Hepatocyte (in vitro differentiated cells): ENCODE measurements at regions not wholly inside any gene's neighbourhood (a gene's known extent, or its start where the extent isn't known, plus 50 kb on each side); places are given as distances from the start of the nearest gene placed in this dataset.
A peak's percentile ranks its signal among the peaks of the same experiment; 100 is the strongest.

Experiments
- DNase-seq: peaks from one replicate; pipeline ENCODE4 v3.0.0-alpha.2; 2016; ENCODE audit warnings: low spot score
- H2AFZ ChIP-seq: fragments of 200-600 bp; sonication (generic); 2 replicates; pipeline ENCODE4 v1.6.0; 2016; ENCODE audit warnings: antibody characterized with exemption, mild to moderate bottlenecking
- H3K27ac ChIP-seq: fragments of 200-600 bp; sonication (generic); 2 replicates; pipeline ENCODE4 v1.5.1; 2016; ENCODE audit warnings: mild to moderate bottlenecking
- H3K27me3 ChIP-seq: fragments of 200-600 bp; sonication (generic); 2 replicates; pipeline ENCODE4 v1.6.1; 2016
- H3K36me3 ChIP-seq: fragments of 200-600 bp; sonication (generic); replicated peaks from 2 replicates; pipeline ENCODE4 v1.5.1; 2016; ENCODE audit warnings: low read depth; ENCODE audit not compliant: insufficient read depth
- H3K4me1 ChIP-seq: fragments of 200-600 bp; sonication (generic); 2 replicates; pipeline ENCODE4 v1.5.1; 2016; ENCODE audit warnings: mild to moderate bottlenecking, moderate library complexity; ENCODE audit not compliant: insufficient read depth
- H3K4me2 ChIP-seq: fragments of 200-600 bp; sonication (generic); 2 replicates; pipeline ENCODE4 v1.6.0; 2016
- H3K4me3 ChIP-seq: fragments of 200-600 bp; sonication (generic); 2 replicates; pipeline ENCODE4 v1.5.1; 2016; ENCODE audit warnings: mild to moderate bottlenecking
- H3K79me2 ChIP-seq: fragments of 200-600 bp; sonication (generic); 2 replicates; pipeline ENCODE4 v1.6.0; 2017; ENCODE audit warnings: mild to moderate bottlenecking
- H3K9me2 ChIP-seq: fragments of 200-600 bp; sonication (generic); replicated peaks from 2 replicates; pipeline ENCODE4 v1.6.0; 2017; ENCODE audit warnings: mild to moderate bottlenecking; ENCODE audit not compliant: insufficient read depth
- H3K9me3 ChIP-seq: fragments of 200-600 bp; sonication (generic); 2 replicates; pipeline ENCODE4 v1.5.1; 2016; ENCODE audit warnings: low read depth, mild to moderate bottlenecking
- H4K20me1 ChIP-seq: fragments of 200-600 bp; sonication (generic); 2 replicates; pipeline ENCODE4 v1.6.0; 2016; ENCODE audit warnings: mild to moderate bottlenecking; ENCODE audit not compliant: insufficient read depth, poor library complexity, severe bottlenecking
- EZH2 ChIP-seq: fragments of 200-600 bp; sonication (generic); IDR thresholded peaks from 2 replicates; pipeline ENCODE4 v1.6.1; 2016; ENCODE audit warnings: antibody characterized with exemption, mild to moderate bottlenecking, borderline replicate concordance
- EZH2phosphoT487 ChIP-seq: fragments of 200-600 bp; sonication (generic); IDR thresholded peaks from one replicate; pipeline ENCODE4 v1.6.1; 2018; ENCODE audit warnings: antibody characterized with exemption, mild to moderate bottlenecking, low read depth, moderate library complexity; ENCODE audit not compliant: unreplicated experiment, severe bottlenecking
- WGBS: methylation state at CpG from one replicate; pipeline ENCODE4 v1.1.6; 2016; ENCODE audit warnings: low lambda C conversion rate; ENCODE audit errors: missing lambda C conversion rate; 5-methylcytosine and 5-hydroxymethylcytosine counted together
- TF ChIP-seq, protein P1 (sequence below): fragments of 200-600 bp; sonication (generic); IDR thresholded peaks from 2 replicates; pipeline ENCODE4 v1.5.1; 2016; ENCODE audit warnings: antibody characterized with exemption, mild to moderate bottlenecking; ENCODE audit not compliant: poor library complexity

DNA sequence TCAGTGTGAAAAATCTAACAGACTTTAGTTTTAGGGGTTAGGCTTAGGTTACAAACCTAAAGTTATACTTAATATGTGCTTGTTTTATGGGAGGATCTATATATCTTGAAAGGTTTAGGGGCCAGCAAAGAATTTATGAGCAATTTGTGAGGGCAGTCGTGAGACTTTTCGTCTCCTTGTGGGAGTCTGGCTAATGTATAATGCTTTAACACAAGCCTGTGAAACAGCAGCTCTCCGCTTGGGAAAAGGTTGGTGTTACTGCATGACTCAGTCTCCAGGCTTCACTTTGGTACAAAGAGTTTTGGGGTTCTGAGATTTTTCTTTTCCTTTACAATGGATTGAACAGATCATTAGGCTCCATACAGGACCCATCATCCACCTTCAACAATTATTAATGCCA, 79.0 kb upstream of the MFGE8 start:
- no peak overlapping the region for H3K4me2 ChIP-seq

DNA sequence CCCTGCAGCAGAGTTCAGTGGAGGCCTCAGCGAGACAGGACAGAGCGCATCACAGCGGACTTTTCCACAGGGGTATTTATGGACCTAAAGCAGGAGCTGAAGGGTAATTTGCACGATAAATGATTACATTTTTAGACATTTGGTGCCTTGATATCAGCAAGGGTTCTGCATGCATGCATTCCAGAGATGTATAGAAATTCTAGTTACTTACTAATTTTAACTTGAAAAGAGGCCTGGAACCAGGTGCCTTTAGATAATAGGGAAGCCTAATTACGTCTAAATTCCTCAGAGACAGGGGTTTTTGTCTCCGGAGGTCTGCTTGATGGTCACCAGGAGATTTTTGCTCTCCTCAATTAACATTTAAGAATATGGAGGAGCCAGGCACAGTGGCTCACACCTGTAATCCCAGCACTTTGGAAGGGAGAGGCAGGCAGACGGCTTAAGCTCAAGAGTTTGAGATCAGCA, 79.8 kb upstream of the MFGE8 start:
- Histone ChIP-seq H3K36me3 (no peaks in the 10 kb centered on the region), H3K9me2 (no peaks in the 10 kb centered on the region), H3K79me2 (no peaks in the 10 kb centered on the region), H3K27me3 (no peaks in the 10 kb centered on the region), H3K4me3 (no peak overlapping the region), H2AFZ (no peak overlapping the region), H4K20me1 (no peaks in the 10 kb centered on the region), H3K9me3 (no peaks in the 10 kb centered on the region), H3K27ac (no peak overlapping the region), H3K4me2 (no peak overlapping the region), H3K4me1 (peaks cover 24% of the 10 kb centered on the region)
- 70% methylated on average over 7 of the region's 7 CpGs for WGBS
- no peak for DNase-seq
- TF ChIP-seq EZH2 (no peak), EZH2phosphoT487 (no peak)
- TF ChIP-seq, protein P1, sequence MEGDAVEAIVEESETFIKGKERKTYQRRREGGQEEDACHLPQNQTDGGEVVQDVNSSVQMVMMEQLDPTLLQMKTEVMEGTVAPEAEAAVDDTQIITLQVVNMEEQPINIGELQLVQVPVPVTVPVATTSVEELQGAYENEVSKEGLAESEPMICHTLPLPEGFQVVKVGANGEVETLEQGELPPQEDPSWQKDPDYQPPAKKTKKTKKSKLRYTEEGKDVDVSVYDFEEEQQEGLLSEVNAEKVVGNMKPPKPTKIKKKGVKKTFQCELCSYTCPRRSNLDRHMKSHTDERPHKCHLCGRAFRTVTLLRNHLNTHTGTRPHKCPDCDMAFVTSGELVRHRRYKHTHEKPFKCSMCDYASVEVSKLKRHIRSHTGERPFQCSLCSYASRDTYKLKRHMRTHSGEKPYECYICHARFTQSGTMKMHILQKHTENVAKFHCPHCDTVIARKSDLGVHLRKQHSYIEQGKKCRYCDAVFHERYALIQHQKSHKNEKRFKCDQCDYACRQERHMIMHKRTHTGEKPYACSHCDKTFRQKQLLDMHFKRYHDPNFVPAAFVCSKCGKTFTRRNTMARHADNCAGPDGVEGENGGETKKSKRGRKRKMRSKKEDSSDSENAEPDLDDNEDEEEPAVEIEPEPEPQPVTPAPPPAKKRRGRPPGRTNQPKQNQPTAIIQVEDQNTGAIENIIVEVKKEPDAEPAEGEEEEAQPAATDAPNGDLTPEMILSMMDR: no peak

More for the DNA sequence above, 79.0 kb upstream of the MFGE8 start:
- no peaks in the 10 kb centered on the region for H3K9me2 ChIP-seq
- H3K4me1 ChIP-seq: peaks cover 31% of the 10 kb centered on the region
- no peaks in the 10 kb centered on the region for H3K27me3 ChIP-seq
- H4K20me1 ChIP-seq: no peaks in the 10 kb centered on the region
- 27% methylated on average over 3 of the region's 3 CpGs for WGBS
- DNase-seq: peak; percentile 18
- no peaks in the 10 kb centered on the region for H3K9me3 ChIP-seq
- TF ChIP-seq EZH2phosphoT487: no peak
- TF ChIP-seq EZH2: no peak
- TF ChIP-seq, protein P1: no peak
- no peak overlapping the region for H3K4me3 ChIP-seq
- peak overlapping the region; percentile 0 for H3K27ac ChIP-seq
- H3K36me3 ChIP-seq: no peaks in the 10 kb centered on the region
- H2AFZ ChIP-seq: no peak overlapping the region
- H3K79me2 ChIP-seq: no peaks in the 10 kb centered on the region

DNA sequence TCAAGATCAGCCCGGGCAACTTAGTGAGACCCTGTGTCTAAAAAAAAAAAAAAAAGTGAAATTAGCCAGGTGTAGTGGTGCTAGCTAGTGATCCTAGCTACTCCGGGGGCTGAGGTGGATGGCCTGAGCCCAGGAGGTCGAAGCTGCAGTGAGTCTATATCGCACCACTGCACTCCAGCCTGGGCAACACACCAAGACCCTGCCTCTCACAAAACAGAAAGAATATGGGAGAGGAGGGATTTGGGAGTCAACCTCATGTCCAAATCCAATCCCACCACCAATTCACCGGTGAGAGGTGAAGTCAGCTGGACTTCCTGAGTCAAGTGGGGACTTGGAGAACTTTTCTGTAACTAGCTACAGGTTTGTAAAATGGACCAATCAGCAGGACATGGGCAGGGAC, 80.5 kb upstream of the MFGE8 start:
- H3K4me1 ChIP-seq: peaks cover 21% of the 10 kb centered on the region
- no peaks in the 10 kb centered on the region for H3K9me2 ChIP-seq
- DNase-seq: no peak
- H3K27ac ChIP-seq: no peak overlapping the region
- WGBS: 87% methylated on average over 5 of the region's 5 CpGs
- H4K20me1 ChIP-seq: no peaks in the 10 kb centered on the region
- H3K27me3 ChIP-seq: no peaks in the 10 kb centered on the region
- no peak overlapping the region for H3K4me2 ChIP-seq
- TF ChIP-seq EZH2 (no peak), EZH2phosphoT487 (no peak)
- TF ChIP-seq, protein P1: no peak
- H3K4me3 ChIP-seq: no peak overlapping the region
- no peaks in the 10 kb centered on the region for H3K9me3 ChIP-seq
- H3K36me3 ChIP-seq: no peaks in the 10 kb centered on the region
- H2AFZ ChIP-seq: no peak overlapping the region
- no peaks in the 10 kb centered on the region for H3K79me2 ChIP-seq

DNA sequence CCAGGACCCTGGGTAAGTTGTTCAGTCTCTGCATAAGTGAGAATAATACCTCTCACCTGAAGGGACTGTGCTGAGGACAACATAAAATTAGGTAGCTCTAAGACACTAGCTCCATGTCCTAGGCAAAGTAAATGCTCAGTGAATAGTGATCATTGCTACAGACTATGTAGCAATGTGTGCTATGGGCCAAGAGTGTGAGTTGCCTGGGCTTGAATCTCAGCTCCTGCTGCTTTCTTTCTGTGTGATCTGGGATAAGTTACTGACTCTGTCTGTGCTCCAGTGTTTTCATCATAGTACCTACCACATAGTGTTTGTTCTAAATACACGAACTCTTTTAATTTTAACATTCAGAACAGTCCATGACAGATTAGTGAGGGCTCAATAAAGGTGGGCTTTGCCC, 81.1 kb upstream of the MFGE8 start:
- WGBS: 69% methylated on average over 1 of the region's 1 CpG

More for the DNA sequence above, 81.1 kb upstream of the MFGE8 start:
- no peaks in the 10 kb centered on the region for H3K27me3 ChIP-seq
- H3K27ac ChIP-seq: no peak overlapping the region
- no peaks in the 10 kb centered on the region for H3K36me3 ChIP-seq
- no peaks in the 10 kb centered on the region for H3K9me2 ChIP-seq
- no peak overlapping the region for H3K4me3 ChIP-seq
- no peaks in the 10 kb centered on the region for H4K20me1 ChIP-seq
- DNase-seq: no peak
- peaks cover 21% of the 10 kb centered on the region for H3K4me1 ChIP-seq
- no peaks in the 10 kb centered on the region for H3K79me2 ChIP-seq
- TF ChIP-seq, protein P1: no peak
- no peak for TF ChIP-seq EZH2phosphoT487
- no peak for TF ChIP-seq EZH2
- no peaks in the 10 kb centered on the region for H3K9me3 ChIP-seq
- H3K4me2 ChIP-seq: no peak overlapping the region
- H2AFZ ChIP-seq: no peak overlapping the region
